ENCODE measurements at regions not wholly inside any gene's neighbourhood (a gene's known extent, or its start where the extent isn't known, plus 50 kb on each side); places are given as distances from the start of the nearest gene placed in this dataset.

- TF ChIP-seq, protein P1, sequence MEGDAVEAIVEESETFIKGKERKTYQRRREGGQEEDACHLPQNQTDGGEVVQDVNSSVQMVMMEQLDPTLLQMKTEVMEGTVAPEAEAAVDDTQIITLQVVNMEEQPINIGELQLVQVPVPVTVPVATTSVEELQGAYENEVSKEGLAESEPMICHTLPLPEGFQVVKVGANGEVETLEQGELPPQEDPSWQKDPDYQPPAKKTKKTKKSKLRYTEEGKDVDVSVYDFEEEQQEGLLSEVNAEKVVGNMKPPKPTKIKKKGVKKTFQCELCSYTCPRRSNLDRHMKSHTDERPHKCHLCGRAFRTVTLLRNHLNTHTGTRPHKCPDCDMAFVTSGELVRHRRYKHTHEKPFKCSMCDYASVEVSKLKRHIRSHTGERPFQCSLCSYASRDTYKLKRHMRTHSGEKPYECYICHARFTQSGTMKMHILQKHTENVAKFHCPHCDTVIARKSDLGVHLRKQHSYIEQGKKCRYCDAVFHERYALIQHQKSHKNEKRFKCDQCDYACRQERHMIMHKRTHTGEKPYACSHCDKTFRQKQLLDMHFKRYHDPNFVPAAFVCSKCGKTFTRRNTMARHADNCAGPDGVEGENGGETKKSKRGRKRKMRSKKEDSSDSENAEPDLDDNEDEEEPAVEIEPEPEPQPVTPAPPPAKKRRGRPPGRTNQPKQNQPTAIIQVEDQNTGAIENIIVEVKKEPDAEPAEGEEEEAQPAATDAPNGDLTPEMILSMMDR (IDR thresholded peaks at IDR 0.05; ENCODE audit: insufficient read depth, low read length): no peak
- TF ChIP-seq GABPA (IDR thresholded peaks at IDR 0.05; ENCODE audit: low read depth): no peak
These were observed 139.6 kb upstream of the GPR26 start for GRCh38 chr10:123526356-123527064.
